Adrenal gland (tissue), 9 donors: ENCODE measurements at regions not wholly inside any gene's neighbourhood (a gene's known extent, or its start where the extent isn't known, plus 50 kb on each side); places are given as distances from the start of the nearest gene placed in this dataset.
"Not testable (repeated sequence)": the region's sequence is repeated elsewhere in the genome, so short reads cannot be mapped to it uniquely, and the experiment has no call there.

Experiments used
- DNase-seq, 7 donors: peaks; one replicate each; pipeline ENCODE4 v3.0.0-alpha.2; 2019 to 2020
- H3K27ac ChIP-seq, 5 donors: fragments of 200-600 bp; sonication (generic) in 4 of 5; 1 replicate in 3 of 5; 2 replicates in 2 of 5; pipeline versions ENCODE4 v1.5.1 to v1.8.0; 2016 to 2020; ENCODE audit warnings: mild to moderate bottlenecking in 1 of 5
- H3K27me3 ChIP-seq: fragments of 200-600 bp; 2 replicates; pipeline ENCODE4 v1.8.0; 2021
- H3K36me3 ChIP-seq, 2 donors: fragments of 200-600 bp; replicated peaks in 1 of 2; 1 replicate in 1 of 2; 2 replicates in 1 of 2; pipeline versions ENCODE4 v1.5.1 to v1.8.0; 2018 to 2022
- H3K4me1 ChIP-seq, 2 donors: fragments of 200-600 bp; replicated peaks in 1 of 2; 1 replicate in 1 of 2; 2 replicates in 1 of 2; pipeline versions ENCODE4 v1.5.1 to v1.8.0; 2018 to 2021
- H3K4me3 ChIP-seq, 4 donors: fragments of 200-600 bp; sonication (generic) in 3 of 4; one replicate each; pipeline ENCODE4 v1.5.1; 2016 to 2018
- H3K9me3 ChIP-seq, 3 donors: fragments of 200-600 bp; sonication (generic) in 1 of 3; replicated peaks in 1 of 3; 1 replicate in 2 of 3; 2 replicates in 1 of 3; pipeline versions ENCODE4 v1.5.1 to v1.8.0; 2016 to 2021
- CTCF ChIP-seq, 6 experiments: fragments of 450-650 bp in 4 of 6; fragments of 200-600 bp in 2 of 6; sonication (generic) in 1 of 6; IDR thresholded peaks; 1 replicate in 5 of 6; 2 replicates in 1 of 6; pipeline versions ENCODE4 v1.5.1 to v1.8.0; 2016 to 2021; ENCODE audit warnings: antibody characterized with exemption in 6 of 6, mild to moderate bottlenecking in 2 of 6, moderate library complexity in 1 of 6
- POLR2A ChIP-seq, 2 donors: fragments of 450-650 bp; IDR thresholded peaks; one replicate each; pipeline ENCODE4 v1.6.1; 2017; ENCODE audit warnings: antibody characterized with exemption in 2 of 2, mild to moderate bottlenecking in 2 of 2, moderate library complexity in 1 of 2
- WGBS, 4 donors: extraction: QIAGEN DNeasy Blood & Tissue Kit in 2 of 4; methylation state at CpG; one replicate each; pipeline versions ENCODE4 v1.1.5 to v1.1.7; 2013 to 2017; 5-methylcytosine and 5-hydroxymethylcytosine counted together
- intact Hi-C, 2 donors: fragments of 100-400 bp; cut with DNase I; formaldehyde crosslinking; loops; one replicate each; pipeline versions ENCODE4 v1.14.1 to v1.15.0; 2022 to 2023
- donor health status: healthy with polysubstance abuse.
- donor health status: Bipolar disorder and iron deficiency.
- donor health status: DM: yes; HTN: yes; CAD: no.
- donor health status: DM: no; HTN: no; CAD: no.
- donor health status: DM: no; HTN: no; CAD: no.

DNA sequence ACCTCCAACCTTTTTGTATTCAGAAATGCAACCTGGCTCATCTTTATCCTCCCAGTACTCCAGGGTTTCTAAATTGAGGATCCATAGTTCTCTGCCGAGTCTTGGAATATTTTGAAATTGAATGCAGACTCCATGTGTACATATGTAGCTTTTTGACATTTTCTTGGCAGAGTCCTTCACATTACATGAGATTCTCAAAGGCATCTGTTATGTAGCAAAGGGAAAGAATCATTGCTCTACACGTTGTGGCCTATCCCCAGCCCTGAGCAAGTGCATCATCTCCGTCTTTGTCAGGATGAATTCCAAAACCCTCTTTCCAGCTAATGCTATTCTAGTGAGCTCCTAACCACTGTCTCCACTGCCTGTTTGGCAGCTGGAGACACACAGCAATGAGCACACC, 742.9 kb downstream of the DHX35 start:
- intact Hi-C loops, result no loop called here
- Histone ChIP-seq H3K36me3 (no peaks in the 10 kb centered on the region), H3K27me3 (no peaks in the 10 kb centered on the region), H3K4me3 (no peak overlapping the region), H3K27ac (no peak overlapping the region), H3K4me1 (no peaks in the 10 kb centered on the region), H3K9me3 (no peaks in the 10 kb centered on the region)
- TF ChIP-seq CTCF (IDR thresholded peaks at IDR 0.05) (no peak), POLR2A (IDR thresholded peaks at IDR 0.05) (no peak)
- WGBS, 4 donors, result 66 to 73% (median 68%) methylated on average over 3 of the region's 3 CpGs
- DNase-seq, result no peak

DNA sequence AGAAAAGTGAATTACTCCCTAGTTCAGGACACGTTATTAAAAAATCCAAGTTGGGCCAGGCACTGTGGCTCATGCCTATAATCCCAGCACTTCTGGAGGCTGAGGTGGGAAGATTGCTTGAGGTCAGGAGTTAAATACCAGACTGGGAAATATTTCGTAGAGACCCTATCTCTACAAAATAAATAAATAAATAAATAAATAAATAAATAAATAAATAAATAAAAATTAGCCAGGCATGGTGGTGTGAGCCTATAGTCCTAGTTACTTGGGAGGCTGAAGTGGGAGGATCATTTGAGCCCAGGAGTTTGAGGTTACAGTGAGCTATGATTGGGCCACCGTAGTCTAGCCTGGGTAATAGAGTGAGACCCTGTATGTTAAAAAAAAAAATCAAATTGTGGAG, 741.2 kb downstream of the DHX35 start:
- H3K27me3 ChIP-seq, intact Hi-C loops, DNase-seq, H3K9me3 ChIP-seq, H3K4me3 ChIP-seq, H3K27ac ChIP-seq, H3K36me3 ChIP-seq, H3K4me1 ChIP-seq: not testable (repeated sequence)
- WGBS, 4 donors, result 86 to 94% (median 92%) methylated on average over 3 of the region's 3 CpGs

GRCh38 chr20:39702701-39703349, 740.7 kb downstream of the DHX35 start:
- TF ChIP-seq CTCF (IDR thresholded peaks at IDR 0.05) (no peak), POLR2A (IDR thresholded peaks at IDR 0.05) (no peak)
- intact Hi-C loops, result no loop called here
- no peak for DNase-seq

GRCh38 chr20:39700528-39700927, 738.4 kb downstream of the DHX35 start:
- TF ChIP-seq POLR2A (IDR thresholded peaks at IDR 0.05) (no peak), CTCF (IDR thresholded peaks at IDR 0.05) (no peak)
- Histone ChIP-seq H3K4me3 (no peak overlapping the region), H3K27me3 (no peaks in the 10 kb centered on the region), H3K4me1 (no peaks in the 10 kb centered on the region), H3K9me3 (no peaks in the 10 kb centered on the region), H3K36me3 (no peaks in the 10 kb centered on the region), H3K27ac (no peak overlapping the region)
- intact Hi-C loops, result no loop called here
- DNase-seq, result no peak
- 82 to 91% (median 83%) methylated on average over 3 of the region's 3 CpGs for WGBS, 4 donors

More at GRCh38 chr20:39702701-39703349, 740.7 kb downstream of the DHX35 start:
- WGBS, 4 donors, result 61 to 91% (median 69%) methylated on average over 1 of the region's 1 CpG
- no peak overlapping the region for H3K4me3 ChIP-seq
- no peaks in the 10 kb centered on the region for H3K4me1 ChIP-seq
- H3K27me3 ChIP-seq, result no peaks in the 10 kb centered on the region
- no peak overlapping the region for H3K27ac ChIP-seq
- no peaks in the 10 kb centered on the region for H3K36me3 ChIP-seq
- no peaks in the 10 kb centered on the region for H3K9me3 ChIP-seq

GRCh38 chr20:39699166-39699725, 737.1 kb downstream of the DHX35 start:
- TF ChIP-seq CTCF (IDR thresholded peaks at IDR 0.05), result no peak
- no peak for TF ChIP-seq POLR2A (IDR thresholded peaks at IDR 0.05)
- no peak overlapping the region for H3K4me3 ChIP-seq
- no peaks in the 10 kb centered on the region for H3K4me1 ChIP-seq
- no peaks in the 10 kb centered on the region for H3K36me3 ChIP-seq
- WGBS, 4 donors, result 78 to 88% (median 82%) methylated on average over 2 of the region's 2 CpGs
- no peaks in the 10 kb centered on the region for H3K27me3 ChIP-seq
- H3K9me3 ChIP-seq, result no peaks in the 10 kb centered on the region
- intact Hi-C loops, result no loop called here
- no peak overlapping the region for H3K27ac ChIP-seq
- no peak for DNase-seq
